ENCODE measurements at regions not wholly inside any gene's neighbourhood (a gene's known extent, or its start where the extent isn't known, plus 50 kb on each side); places are given as distances from the start of the nearest gene placed in this dataset.
"Not testable (repeated sequence)": the region's sequence is repeated elsewhere in the genome, so short reads cannot be mapped to it uniquely, and the experiment has no call there.

DNA sequence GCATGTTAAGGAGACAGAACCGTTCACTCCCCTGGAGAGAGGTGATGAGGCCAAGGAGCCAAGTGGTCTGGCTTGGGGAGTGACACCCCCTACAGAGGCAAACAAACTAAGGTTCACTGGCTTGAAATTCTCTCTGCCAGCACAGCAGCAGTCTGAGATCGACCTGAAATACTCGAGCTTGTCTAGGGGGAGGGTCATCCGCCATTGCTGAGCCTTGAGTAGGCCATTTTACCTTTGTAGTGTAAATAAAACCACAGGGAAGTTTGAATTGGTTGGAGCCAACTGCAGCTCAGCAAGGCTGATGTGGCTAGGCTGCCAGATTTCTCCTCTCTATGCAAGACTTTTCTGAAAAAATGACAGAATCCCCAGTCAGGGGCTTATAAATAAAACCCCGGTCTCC lies 52.9 kb downstream of the CDY2B start:
- not testable (repeated sequence) for ATAC-seq

DNA sequence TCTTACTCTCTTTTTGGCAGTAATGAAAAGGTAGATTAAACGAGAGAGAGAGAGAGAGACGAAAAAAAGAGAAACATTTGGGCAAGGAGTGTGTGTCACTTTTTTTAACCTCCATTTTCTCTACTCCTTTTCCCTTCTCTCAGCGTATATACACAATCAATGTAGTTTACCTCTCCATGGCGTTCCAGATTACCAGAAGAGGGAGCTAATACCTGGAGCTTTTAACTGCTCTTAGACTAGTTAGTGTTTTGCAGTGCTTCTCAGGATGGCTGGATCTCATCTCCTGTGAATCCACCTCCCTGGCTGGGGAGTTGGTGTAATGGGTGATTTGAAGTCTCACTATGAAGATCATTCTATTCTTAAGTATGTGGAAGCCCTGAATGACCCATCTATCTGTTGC lies 60.3 kb downstream of the CDY2B start:
- not testable (repeated sequence) for ATAC-seq

DNA sequence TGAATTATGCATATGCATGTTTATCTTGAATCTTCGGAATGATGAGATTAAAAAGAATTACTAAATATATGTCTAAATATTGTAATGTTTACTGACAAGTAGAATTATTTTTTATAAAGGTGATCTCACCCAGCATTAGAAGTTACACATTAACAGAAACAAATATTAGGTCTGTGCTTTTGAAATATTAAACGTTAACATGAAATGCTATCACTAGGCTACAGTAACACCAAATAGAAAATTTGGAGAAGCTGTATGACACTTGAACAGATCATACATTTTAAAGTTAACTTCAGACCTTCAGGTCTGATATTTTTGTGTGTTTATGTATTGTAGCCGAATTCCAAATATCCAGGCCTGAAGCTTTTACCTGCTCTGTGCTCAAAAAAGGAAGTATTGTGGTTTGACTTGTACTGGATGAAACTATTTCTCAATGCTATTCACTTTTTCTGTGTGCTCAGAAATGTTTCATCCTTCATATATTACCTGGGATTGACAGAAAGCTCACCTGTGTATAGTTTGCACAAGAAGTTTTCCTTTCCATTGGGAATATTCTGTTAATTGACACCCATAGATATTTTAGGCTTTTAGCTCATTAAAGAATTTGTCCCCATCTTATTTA lies 60.9 kb downstream of the CDY2B start:
- ATAC-seq, result not testable (repeated sequence)

DNA sequence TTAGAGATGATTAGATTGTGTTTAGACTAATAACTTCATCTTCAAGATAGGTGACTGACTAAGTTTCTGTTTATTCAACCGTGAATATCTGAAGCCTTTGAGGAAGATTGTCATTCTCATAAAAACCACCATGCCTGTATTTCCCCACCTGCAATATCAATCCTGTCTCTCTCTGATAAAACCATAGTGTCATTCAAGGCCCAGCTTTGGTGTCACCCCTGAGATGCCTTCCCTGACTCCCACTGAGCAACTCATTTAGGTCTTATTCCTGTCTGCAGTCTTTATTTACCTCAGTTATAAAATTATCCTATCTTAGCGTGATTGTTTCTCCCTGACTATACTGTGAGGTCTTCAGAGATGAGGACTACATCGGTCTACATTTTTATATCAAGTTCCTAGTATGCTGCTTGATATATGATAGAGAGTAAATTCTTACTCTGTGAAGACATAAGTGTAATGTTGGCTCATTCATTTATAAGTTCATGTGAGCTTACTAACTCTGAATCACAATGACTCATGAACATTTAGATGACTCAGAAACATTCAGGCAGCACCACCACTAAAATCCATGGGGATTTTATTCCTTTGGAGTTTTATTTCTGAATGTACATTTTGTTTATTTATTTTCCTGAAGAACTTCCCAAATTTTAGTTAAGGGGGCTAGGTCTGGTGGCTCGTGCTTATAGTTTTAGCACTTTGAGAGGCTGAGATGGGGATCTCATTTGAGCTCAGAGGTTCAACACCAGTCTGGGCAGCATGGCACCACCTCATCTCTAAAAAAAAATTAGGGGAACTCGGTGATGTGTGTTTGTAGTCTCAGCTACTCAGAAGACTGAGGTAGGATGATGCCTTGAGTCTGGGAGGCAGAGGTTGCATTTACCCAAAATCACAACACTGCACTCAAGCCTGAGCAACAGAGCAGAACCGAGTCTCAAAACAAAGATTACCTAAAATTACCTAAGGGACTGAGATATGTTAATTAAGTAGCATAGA lies 62.6 kb downstream of the CDY2B start:
- not testable (repeated sequence) for ATAC-seq

DNA sequence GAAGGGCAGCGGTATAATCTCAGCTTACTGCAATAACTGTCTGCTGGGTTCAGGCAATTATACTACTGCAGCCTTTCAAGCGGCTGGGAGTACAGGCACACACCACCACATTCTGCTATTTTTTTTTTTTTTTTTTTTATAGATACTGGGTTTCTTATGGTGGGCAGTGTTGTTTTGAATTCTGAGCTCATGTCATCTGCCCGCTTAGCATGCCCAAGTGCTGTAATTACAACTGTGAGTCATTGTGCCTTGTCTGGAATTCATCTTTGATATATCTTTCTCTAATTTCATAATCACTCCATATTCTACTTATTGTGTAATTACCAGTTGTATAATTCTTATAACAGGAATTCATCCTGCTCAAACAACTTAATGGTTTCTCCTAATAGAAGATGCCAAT lies 67.4 kb downstream of the CDY2B start:
- ATAC-seq, result not testable (repeated sequence)

DNA sequence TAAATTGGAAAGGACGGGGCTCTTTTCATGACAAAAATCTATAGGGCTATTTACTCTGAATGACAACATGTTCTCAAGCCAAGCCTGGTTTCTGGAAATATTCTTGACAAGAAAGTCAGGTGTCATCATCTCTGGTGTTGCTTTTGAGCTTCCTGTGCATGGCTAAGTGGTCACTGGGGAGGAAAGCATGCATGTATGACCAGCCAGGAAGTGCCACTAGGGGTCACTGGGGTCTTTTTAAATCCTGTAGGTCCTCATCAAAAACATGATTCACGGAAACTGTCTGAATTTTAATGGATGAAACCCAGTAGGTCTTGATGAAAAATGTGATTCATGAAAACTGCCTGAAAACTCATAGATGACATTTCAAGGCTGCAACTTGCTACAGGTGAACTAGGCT lies 80.1 kb downstream of the CDY2B start:
- ATAC-seq, result not testable (repeated sequence)

DNA sequence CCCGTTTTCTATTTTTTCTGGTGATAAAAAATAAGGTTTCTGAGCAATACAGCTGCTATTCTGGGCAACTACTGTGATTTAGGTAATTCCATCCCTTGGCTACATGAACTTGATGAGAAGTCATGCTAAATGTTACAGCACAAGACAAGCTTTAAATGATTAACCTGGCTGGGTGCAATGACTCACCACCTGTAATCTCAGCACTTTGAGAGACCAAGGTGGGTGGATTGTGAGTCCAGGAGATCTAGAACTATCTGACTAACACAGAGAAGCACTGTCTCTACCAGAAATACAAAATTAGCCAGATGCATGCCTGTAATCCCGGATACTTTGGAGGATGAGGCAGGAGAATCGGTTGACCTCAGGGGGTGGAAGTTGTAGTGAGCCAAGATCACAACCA lies 92.8 kb downstream of the CDY2B start:
- ATAC-seq, result not testable (repeated sequence)

DNA sequence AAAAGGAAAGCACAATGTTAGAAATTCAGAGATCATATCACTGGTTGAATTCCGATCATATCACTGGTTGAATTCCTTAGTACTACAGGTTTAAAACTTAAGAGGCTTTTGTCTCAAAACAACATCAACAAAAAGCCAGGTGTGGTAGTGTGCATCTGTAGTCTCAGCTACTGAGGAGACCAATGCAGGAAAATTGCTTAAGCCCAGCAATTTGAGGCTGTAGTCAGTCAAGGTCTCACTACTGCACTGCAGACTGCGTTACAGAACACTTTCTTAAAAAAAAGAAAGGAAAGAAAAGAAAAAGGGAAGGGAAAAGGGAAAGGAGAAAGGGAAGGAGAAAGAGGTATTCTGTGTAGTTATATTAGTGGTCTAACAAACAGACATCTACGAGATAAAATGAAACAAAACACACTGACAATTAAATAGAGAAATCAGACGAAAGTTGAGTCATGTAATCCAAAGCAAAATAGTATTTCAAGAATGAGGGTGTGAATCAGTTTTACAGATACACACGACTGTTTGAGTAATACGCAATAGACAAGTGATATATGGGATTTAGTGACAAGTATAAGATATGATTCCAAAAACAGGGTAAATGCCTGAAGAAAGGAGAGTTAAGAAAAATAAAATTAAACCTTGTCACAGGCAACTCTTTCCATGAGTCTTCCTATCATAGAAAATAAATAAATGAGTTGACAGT lies 113.9 kb downstream of the CDY2B start:
- not testable (repeated sequence) for ATAC-seq

DNA sequence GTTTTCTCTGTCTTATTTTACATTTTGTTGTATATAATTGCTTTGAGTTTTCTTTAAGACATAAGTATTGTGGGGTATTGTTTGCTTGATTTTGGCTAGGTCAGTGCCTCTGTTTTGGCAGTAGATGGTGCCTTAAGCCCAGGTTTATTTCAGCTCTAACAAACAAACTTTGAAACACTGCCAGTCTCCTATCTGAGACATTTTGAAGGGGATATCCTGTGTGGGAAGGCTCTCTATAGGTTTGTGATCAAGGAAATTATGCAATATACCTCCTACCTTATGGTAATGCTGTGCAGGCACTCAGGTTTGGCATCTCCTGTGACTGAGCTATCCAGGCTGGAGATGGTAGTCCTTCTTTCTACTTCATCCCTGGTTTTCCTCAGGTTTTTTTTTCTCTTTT lies 120.8 kb downstream of the CDY2B start:
- ATAC-seq, result not testable (repeated sequence)

DNA sequence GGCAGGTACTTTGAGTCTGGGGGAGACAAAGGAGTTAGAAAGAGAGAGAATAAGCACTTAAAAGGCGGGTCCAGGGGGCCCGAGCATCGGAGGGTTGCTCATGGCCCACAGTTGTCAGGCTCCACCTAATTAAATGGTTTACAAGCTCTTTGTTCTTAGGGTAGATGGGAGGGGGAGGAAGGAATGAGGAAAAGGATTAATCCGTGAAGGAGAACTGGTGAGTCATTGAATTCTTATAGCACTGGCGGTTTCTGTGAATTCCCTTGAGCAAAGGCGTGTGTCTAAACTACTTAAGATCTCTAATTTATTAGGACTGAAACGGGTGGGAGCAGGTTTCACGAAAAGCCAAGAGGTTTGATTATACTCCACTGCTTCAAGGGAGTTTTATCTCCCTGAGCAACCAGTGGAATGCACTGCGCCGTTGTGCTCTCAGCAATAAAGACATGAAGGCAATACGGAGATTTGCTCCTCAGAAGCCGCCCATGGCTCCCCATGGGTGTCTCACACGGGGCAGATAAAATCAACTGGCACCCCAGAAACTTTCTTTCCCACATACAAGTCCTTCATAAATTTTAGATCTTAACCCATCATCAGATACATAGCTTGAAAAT lies 127.0 kb downstream of the CDY2B start:
- not testable (repeated sequence) for ATAC-seq

DNA sequence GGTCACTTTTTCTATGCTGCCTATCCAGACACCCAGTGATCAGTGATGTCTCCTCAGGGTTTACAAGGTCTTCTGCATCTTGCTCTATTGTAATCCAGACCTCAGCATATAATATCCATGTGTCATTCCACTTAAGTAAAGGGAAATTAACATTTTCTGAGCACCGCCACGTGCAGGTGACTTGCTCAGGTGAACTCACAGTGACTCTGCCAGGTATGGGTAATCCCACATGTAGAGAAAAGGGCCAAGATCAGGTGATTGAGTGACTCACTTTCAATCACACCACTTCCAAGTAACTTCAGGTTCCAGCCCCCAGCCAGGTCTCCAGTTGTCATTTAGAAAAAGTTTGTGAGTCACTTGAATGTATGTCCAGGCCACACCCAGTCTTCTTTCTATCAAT lies 140.2 kb downstream of the CDY2B start:
- ATAC-seq, result not testable (repeated sequence)

DNA sequence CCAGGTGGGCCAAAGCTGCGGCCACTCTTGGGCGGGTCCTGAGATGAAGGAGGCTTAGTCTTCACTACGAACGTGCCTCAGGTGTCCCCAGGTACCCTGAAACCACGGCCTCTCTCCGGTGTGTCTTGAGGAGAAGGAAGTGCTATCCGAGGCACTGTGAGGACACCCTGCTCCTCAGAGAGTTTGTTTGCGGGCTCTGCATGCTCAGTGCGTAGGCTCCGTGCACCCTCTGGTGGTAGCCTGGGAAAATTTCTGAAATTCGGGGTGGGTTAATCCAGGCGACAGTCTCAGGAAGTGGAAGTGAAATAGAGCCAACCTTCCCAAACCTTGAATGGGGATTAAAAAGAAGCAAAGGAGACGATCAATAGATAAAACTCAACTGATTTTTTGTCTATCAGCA lies 150.5 kb downstream of the CDY2B start:
- ATAC-seq, result not testable (repeated sequence)

DNA sequence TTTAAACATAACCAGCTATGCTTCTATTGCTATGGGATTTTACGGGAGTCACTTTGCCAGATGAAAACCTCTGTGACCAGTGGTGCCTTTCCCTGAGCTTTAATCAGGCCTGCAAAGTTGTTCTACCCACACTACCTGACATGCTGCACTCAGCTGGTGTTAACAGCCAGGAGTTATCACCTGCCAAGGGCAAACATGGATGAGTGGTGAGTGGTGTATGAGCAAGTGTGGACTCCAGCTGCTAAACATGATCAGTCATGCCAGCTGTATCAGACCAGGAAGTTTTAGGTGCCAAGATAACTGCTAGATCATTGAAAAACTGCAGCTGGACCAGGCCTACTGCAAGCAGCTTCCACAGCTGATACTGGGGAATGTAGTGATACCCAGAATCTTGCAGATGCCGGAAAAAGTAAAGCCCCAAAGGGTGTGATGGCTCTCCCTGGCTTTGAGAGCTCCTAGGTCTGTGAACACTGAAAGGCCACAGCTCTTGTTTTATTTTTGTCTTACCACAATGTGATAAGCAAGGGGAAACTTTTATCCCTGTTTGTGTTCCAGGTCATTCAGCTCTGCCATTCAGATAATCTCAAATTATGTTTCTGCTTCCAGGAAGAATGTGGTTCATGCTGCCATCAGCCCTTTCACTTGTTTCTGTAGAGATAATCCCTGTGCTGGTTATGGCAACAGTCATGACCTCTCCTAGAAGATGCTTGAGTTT lies 163.5 kb downstream of the CDY2B start:
- not testable (repeated sequence) for ATAC-seq

DNA sequence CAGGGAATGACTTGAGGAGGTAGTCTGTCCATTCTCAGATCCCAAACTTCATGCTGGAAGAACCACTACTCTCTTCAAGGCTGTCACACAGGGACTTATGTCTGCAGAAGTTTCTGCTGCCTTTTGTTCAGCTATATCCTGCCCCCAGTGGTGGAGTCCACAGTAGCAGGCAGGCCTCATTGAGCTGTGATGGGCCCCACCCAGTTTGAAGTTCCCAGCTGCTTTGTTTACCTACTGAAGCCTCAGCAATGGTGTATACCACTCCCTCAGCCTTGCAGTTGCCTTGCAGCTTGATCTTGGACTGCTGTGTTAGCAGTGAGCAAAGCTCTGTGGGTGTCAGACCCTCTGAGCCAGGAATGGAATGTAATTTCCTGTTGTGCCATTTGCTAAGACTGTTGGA lies 212.0 kb downstream of the CDY2B start:
- ATAC-seq, result not testable (repeated sequence)

DNA sequence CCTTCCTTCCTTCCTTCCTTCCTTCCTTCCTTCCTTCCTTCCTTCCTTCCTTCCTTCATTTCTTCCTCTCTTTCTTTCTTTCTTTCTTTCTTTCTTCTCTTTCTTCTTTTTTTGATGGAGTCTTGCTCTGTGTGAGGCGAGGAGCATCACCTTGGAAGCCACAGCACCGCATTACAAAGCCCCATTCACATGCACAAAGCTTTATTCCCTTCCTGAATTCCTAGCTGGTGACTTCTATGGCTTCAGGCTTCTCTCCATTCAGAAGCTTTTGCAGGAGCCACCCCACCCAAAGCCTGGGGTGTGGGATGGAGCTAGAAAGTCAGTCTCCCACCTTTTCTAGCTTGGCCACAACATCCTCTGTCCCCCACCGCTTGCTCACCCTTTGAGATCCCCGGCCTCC lies 237.0 kb downstream of the CDY2B start:
- ATAC-seq, result not testable (repeated sequence)

DNA sequence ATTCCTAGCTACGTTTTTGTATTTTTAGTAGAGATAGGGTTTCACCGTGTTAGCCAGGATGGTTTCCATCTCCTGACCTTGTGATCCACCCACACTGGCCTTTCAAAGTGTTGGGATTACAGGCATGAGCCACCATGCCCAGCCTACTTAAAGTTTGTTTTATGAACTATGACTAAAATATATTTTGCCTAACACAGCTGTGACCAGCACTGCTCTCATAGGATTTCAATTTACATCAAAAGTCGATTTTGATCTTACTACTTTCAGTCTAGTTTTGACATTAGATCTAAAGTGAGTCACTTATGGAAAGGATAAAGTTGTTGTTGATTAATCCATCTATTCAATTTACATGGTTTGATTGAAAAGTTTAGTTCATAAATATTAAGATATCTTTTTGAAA lies 245.5 kb downstream of the CDY2B start:
- ATAC-seq, result not testable (repeated sequence)

DNA sequence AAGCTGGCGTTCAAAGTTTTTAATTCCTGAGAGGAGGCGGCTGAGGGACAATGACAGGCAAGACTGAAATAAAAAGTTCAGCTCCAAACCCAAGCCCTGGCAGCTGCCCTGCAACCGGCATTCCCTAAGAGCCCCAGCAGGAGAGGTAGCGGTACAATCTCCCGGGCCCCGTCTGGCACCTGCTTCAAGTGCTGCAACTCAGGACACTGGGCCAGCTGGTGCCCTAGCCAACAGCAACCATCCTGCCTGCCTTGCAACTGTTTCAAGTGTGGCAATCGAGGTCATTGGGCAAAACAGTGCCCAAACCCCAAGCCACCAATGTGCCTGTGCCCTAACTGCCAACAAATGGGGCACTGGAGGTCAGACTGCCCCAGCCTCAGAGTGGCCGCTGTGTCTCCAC lies 268.8 kb downstream of the CDY2B start:
- ATAC-seq, result not testable (repeated sequence)

DNA sequence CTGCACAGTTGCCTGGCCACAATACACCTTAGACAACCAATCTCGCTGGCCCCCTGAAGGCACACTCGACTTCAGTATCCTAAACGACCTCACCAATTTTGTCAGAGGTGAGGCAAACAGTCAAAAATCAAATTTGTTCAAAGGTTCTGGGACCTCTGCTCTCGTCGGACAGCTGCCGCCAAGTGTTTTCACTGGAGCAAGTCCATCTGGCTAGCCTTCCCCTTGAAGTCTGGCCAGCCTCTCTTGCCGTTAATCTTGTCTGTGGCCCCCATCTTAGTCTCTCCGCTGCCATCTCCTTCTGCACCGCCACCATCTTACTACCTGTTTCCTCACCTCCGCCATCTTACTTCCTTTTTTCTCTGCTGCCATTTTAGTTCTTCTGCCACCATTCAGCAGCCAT lies 269.4 kb downstream of the CDY2B start:
- ATAC-seq, result not testable (repeated sequence)

DNA sequence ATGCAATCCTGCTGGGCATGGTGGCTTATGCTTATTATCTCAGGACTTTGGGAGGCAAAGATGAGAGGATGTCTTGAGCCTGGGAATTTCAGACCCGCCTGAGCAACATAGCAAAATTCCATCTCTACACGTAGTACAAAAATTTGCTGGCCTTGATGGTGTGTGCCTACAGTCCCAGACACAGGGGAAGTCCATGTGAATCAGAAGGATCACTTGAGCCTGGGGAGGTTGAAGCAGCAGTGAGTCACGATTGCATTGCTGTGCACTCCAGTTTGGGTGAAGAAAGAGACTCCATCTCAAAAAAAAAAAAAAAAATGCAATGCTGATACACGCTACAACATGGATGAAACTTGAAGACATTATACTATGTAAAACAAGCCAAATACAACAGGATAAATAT lies 272.9 kb downstream of the CDY2B start:
- ATAC-seq, result not testable (repeated sequence)

DNA sequence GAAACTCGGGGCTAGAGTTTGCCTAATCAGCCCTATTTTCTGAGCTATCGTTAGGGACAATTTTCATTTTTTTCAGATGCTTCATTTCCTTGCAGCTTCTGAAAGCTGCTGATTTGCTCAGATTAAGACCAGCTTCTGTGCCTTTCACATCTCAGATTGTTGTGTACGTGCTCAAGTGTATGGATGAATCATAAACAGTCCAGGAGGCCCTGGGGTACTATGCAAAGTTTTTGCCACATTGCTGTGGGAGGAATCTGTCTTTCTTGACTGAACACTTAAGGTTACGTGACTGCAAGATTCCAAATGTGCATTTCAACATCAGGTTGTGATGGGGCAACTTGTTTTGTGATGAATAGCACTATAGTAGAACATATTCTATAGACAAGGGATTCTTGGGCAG lies 280.8 kb downstream of the CDY2B start:
- ATAC-seq, result not testable (repeated sequence)

DNA sequence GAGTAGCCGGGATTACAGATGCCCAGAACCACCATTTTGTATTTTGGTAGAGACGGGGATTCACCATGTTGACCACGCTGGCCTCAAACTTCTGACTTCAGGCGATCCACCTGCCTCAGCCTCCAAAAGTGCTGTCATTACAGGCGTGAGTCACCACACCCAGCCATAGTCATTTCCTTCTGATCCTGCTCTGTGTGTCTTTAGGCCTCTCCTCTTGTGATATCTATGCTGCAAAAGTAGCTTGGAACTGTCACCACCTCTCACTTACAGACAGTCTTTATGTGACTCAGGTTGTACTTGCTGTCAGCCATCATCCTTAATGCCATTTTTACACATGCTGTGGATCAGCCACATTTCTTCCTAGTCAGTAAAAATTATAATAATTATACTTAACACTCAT lies 286.3 kb downstream of the CDY2B start:
- ATAC-seq, result not testable (repeated sequence)

DNA sequence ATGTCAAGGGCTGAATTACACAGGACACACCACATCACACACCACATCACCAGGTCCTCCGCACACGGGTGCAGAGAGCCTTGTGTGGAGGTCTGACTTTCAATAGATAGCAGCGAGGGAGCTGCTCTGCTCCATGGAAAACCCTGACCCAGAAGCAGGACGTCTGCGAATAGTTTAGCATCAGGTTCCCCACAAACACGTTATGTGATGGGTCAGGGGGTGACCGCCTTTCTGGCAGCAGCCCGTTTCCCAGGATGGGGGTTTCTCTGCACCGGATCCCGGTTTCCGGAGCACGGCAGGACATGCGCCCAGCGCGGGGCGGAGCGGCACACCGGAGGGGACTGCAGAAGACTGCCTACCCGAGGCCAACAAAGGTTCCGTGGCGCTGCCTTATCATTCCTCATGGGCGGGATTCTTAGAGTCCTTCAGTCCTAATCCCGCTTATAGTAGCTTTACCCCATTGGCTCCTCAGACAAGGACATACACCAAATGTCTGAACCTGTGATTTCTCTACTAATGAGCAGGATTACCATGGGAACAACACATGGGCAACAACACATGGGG lies 300.0 kb downstream of the CDY2B start:
- not testable (repeated sequence) for ATAC-seq

All from activated CD4-positive, CD25-positive, alpha-beta regulatory T cell treated with anti-CD3 and anti-CD28 coated beads, Interleukin-2, amount 50 U/mL, for 24 hours (primary cell).